ENCODE measurements at regions not wholly inside any gene's neighbourhood (a gene's known extent, or its start where the extent isn't known, plus 50 kb on each side); places are given as distances from the start of the nearest gene placed in this dataset.
"Not testable (repeated sequence)": the region's sequence is repeated elsewhere in the genome, so short reads cannot be mapped to it uniquely, and the experiment has no call there.

GRCh38 chr21:14883351-14883750, 181.4 kb downstream of the NRIP1 start:
- Histone ChIP-seq H4K20me1 (ENCODE audit: control insufficient read depth, insufficient read depth, low read depth, low read length) (no peaks in the 10 kb centered on the region), H3K4me3 (ENCODE audit: low read length) (no peak overlapping the region), H3K4me1 (ENCODE audit: control insufficient read depth, low read length) (peaks cover 6% of the 10 kb centered on the region), H3F3A (ENCODE audit: control insufficient read depth, insufficient read depth) (no peaks in the 10 kb centered on the region), H3K4me2 (ENCODE audit: low read length) (no peak overlapping the region), H3K9me3 (ENCODE audit: control insufficient read depth, insufficient read depth, low read length) (no peaks in the 10 kb centered on the region), H3K36me3 (ENCODE audit: control insufficient read depth, low read length) (no peaks in the 10 kb centered on the region), H3K27me3 (ENCODE audit: control insufficient read depth, low read length) (no peaks in the 10 kb centered on the region), H3K27ac (ENCODE audit: low read depth, low read length) (no peak overlapping the region), H3K9me2 (replicated peaks; ENCODE audit: control insufficient read depth, low read length) (no peaks in the 10 kb centered on the region), H3K79me2 (ENCODE audit: control insufficient read depth, low read length) (no peaks in the 10 kb centered on the region)
- no peak for TF ChIP-seq EZH2phosphoT487 (IDR thresholded peaks at IDR 0.05; ENCODE audit: borderline replicate concordance, low read length)
- no peak for TF ChIP-seq CTCF (IDR thresholded peaks at IDR 0.05; ENCODE audit: low read depth, low read length, poor library complexity, severe bottlenecking)

- H3K4me2 ChIP-seq (ENCODE audit: low read length); H3K27ac ChIP-seq (ENCODE audit: low read depth, low read length): not testable (repeated sequence)
These were observed 182.3 kb downstream of the NRIP1 start for GRCh38 chr21:14882545-14882944.

GRCh38 chr21:14881863-14882499, 182.8 kb downstream of the NRIP1 start:
- Histone ChIP-seq H3K36me3 (ENCODE audit: control insufficient read depth, low read length) (no peaks in the 10 kb centered on the region), H3K4me1 (ENCODE audit: control insufficient read depth, low read length) (peaks cover 6% of the 10 kb centered on the region), H4K20me1 (ENCODE audit: control insufficient read depth, insufficient read depth, low read depth, low read length) (no peaks in the 10 kb centered on the region), H3F3A (ENCODE audit: control insufficient read depth, insufficient read depth) (no peaks in the 10 kb centered on the region), H3K4me3 (ENCODE audit: low read length) (no peak overlapping the region), H3K79me2 (ENCODE audit: control insufficient read depth, low read length) (no peaks in the 10 kb centered on the region), H3K27ac (ENCODE audit: low read depth, low read length) (no peak overlapping the region), H3K27me3 (ENCODE audit: control insufficient read depth, low read length) (no peaks in the 10 kb centered on the region), H3K9me3 (ENCODE audit: control insufficient read depth, insufficient read depth, low read length) (no peaks in the 10 kb centered on the region), H3K4me2 (ENCODE audit: low read length) (no peak overlapping the region), H3K9me2 (replicated peaks; ENCODE audit: control insufficient read depth, low read length) (no peaks in the 10 kb centered on the region)
- TF ChIP-seq CTCF (IDR thresholded peaks at IDR 0.05; ENCODE audit: low read depth, low read length, poor library complexity, severe bottlenecking), result no peak
- no peak for TF ChIP-seq EZH2phosphoT487 (IDR thresholded peaks at IDR 0.05; ENCODE audit: borderline replicate concordance, low read length)

More at GRCh38 chr21:14882545-14882944, 182.3 kb downstream of the NRIP1 start:
- not testable (repeated sequence) for H3K79me2 ChIP-seq (ENCODE audit: control insufficient read depth, low read length); H4K20me1 ChIP-seq (ENCODE audit: control insufficient read depth, insufficient read depth, low read depth, low read length); H3K9me3 ChIP-seq (ENCODE audit: control insufficient read depth, insufficient read depth, low read length); H3K4me1 ChIP-seq (ENCODE audit: control insufficient read depth, low read length); H3K27me3 ChIP-seq (ENCODE audit: control insufficient read depth, low read length); H3F3A ChIP-seq (ENCODE audit: control insufficient read depth, insufficient read depth); H3K36me3 ChIP-seq (ENCODE audit: control insufficient read depth, low read length); H3K9me2 ChIP-seq (replicated peaks; ENCODE audit: control insufficient read depth, low read length); H3K4me3 ChIP-seq (ENCODE audit: low read length)

- no peak overlapping the region for H3K4me3 ChIP-seq (ENCODE audit: low read length)
- no peaks in the 10 kb centered on the region for H3K27me3 ChIP-seq (ENCODE audit: control insufficient read depth, low read length)
- no peaks in the 10 kb centered on the region for H3F3A ChIP-seq (ENCODE audit: control insufficient read depth, insufficient read depth)
- no peak overlapping the region for H3K4me2 ChIP-seq (ENCODE audit: low read length)
- H3K79me2 ChIP-seq (ENCODE audit: control insufficient read depth, low read length), result no peaks in the 10 kb centered on the region
- H3K27ac ChIP-seq (ENCODE audit: low read depth, low read length), result no peak overlapping the region
- H3K4me1 ChIP-seq (ENCODE audit: control insufficient read depth, low read length), result peaks cover 6% of the 10 kb centered on the region
- H3K36me3 ChIP-seq (ENCODE audit: control insufficient read depth, low read length), result no peaks in the 10 kb centered on the region
- H3K9me3 ChIP-seq (ENCODE audit: control insufficient read depth, insufficient read depth, low read length), result no peaks in the 10 kb centered on the region
- TF ChIP-seq CTCF (IDR thresholded peaks at IDR 0.05; ENCODE audit: low read depth, low read length, poor library complexity, severe bottlenecking) (no peak), EZH2phosphoT487 (IDR thresholded peaks at IDR 0.05; ENCODE audit: borderline replicate concordance, low read length) (no peak)
- H3K9me2 ChIP-seq (replicated peaks; ENCODE audit: control insufficient read depth, low read length), result no peaks in the 10 kb centered on the region
- no peaks in the 10 kb centered on the region for H4K20me1 ChIP-seq (ENCODE audit: control insufficient read depth, insufficient read depth, low read depth, low read length)
These were observed 183.9 kb downstream of the NRIP1 start for GRCh38 chr21:14880922-14881321.
